Head of caudate nucleus (tissue), 42 donors: ENCODE measurements at regions not wholly inside any gene's neighbourhood (a gene's known extent, or its start where the extent isn't known, plus 50 kb on each side); places are given as distances from the start of the nearest gene placed in this dataset.

ENCODE experiments used
- DNase-seq, 42 donors: peaks; one replicate each; pipeline versions ENCODE4 v3.0.0 to v3.0.0-alpha.2; 2020 to 2021; ENCODE audit warnings: mixed read lengths in 7 of 42
- intact Hi-C: fragments of 100-400 bp; cut with DNase I; formaldehyde crosslinking; loops from one replicate; pipeline ENCODE4 v1.15.0; 2022

GRCh38 chr11:119823077-119823476, 94.1 kb upstream of the NECTIN1 start:
- intact Hi-C loops: no loop called here
- no peak for DNase-seq

- intact Hi-C loops: no loop called here
- no peak for DNase-seq
Observed at GRCh38 chr11:119816660-119817059, 87.7 kb upstream of the NECTIN1 start.

GRCh38 chr11:119814766-119815165, 85.8 kb upstream of the NECTIN1 start:
- intact Hi-C loops: no loop called here
- no peak for DNase-seq

GRCh38 chr11:119810478-119811232, 81.7 kb upstream of the NECTIN1 start:
- intact Hi-C loops: no loop called here
- no peak for DNase-seq

- intact Hi-C loops: no loop called here
Observed at GRCh38 chr11:119809346-119809745, 80.3 kb upstream of the NECTIN1 start.

GRCh38 chr11:119808407-119809185, 79.6 kb upstream of the NECTIN1 start:
- intact Hi-C loops: no loop called here
- peak in 5 of 42 donors; percentile 10 to 46 (median 34) for DNase-seq

More at GRCh38 chr11:119809346-119809745, 80.3 kb upstream of the NECTIN1 start:
- no peak for DNase-seq

- intact Hi-C loops: no loop called here
- DNase-seq: no peak
Observed at GRCh38 chr11:119807841-119808240, 78.8 kb upstream of the NECTIN1 start.

- intact Hi-C loops: no loop called here
- DNase-seq: no peak
Observed at GRCh38 chr11:119807402-119807801, 78.4 kb upstream of the NECTIN1 start.

GRCh38 chr11:119806064-119806915, 77.3 kb upstream of the NECTIN1 start:
- DNase-seq: no peak
- intact Hi-C loops: no loop called here

GRCh38 chr11:119805663-119806062, 76.7 kb upstream of the NECTIN1 start:
- intact Hi-C loops: no loop called here

GRCh38 chr11:119804698-119805097, 75.7 kb upstream of the NECTIN1 start:
- no peak for DNase-seq
- intact Hi-C loops: no loop called here

More at GRCh38 chr11:119805663-119806062, 76.7 kb upstream of the NECTIN1 start:
- no peak for DNase-seq

- DNase-seq: no peak
- intact Hi-C loops: no loop called here
Observed at GRCh38 chr11:119803726-119804294, 74.8 kb upstream of the NECTIN1 start.

- DNase-seq: no peak
- intact Hi-C loops: no loop called here
Observed at GRCh38 chr11:119803139-119803538, 74.1 kb upstream of the NECTIN1 start.

- intact Hi-C loops: no loop called here
- no peak for DNase-seq
Observed at GRCh38 chr11:119802670-119803069, 73.7 kb upstream of the NECTIN1 start.

- intact Hi-C loops: no loop called here
- DNase-seq: no peak
Observed at GRCh38 chr11:119800619-119801018, 71.6 kb upstream of the NECTIN1 start.

GRCh38 chr11:119800171-119800570, 71.2 kb upstream of the NECTIN1 start:
- intact Hi-C loops: no loop called here
- DNase-seq: no peak

- DNase-seq: no peak
- intact Hi-C loops: no loop called here
Observed at GRCh38 chr11:119798656-119799055, 69.7 kb upstream of the NECTIN1 start.

GRCh38 chr11:119797736-119798135, 68.7 kb upstream of the NECTIN1 start:
- intact Hi-C loops: no loop called here
- no peak for DNase-seq

- intact Hi-C loops: no loop called here
- no peak for DNase-seq
Observed at GRCh38 chr11:119797123-119797611, 68.2 kb upstream of the NECTIN1 start.
